ENCODE measurements at regions not wholly inside any gene's neighbourhood (a gene's known extent, or its start where the extent isn't known, plus 50 kb on each side); places are given as distances from the start of the nearest gene placed in this dataset.

DNA sequence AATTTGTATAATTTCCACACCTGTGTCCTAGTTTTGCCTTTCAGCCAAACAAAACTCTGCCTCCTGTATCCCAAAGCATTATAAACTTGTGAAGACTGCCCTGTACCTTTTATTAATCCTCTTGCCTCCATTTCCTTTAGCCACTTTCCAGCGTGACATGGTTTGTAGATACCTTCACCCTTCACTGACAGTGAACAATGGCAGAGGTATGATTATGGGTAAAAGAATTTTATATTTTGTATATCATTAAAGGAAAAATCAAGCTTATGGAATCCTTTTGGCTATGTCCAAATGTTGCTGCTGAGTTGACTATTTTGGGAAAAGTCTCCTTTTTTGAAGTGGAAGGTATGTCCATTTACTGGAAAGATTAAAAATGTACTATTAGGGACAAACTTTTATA lies 251.7 kb downstream of the HNMT start:
- no peaks in the 10 kb centered on the region for H3K9me3 Mint-ChIP-seq
- Histone ChIP-seq H3K9me3 (ENCODE audit: control insufficient read depth, low read depth, low read length) (no peaks in the 10 kb centered on the region), H3K23me2 (ENCODE audit: insufficient read length, low read depth, low read length, poor library complexity, severe bottlenecking) (no peaks in the 10 kb centered on the region), H2BK15ac (ENCODE audit: low read depth, low read length) (no peak overlapping the region), H3K56ac (ENCODE audit: insufficient read length, low read depth, low read length) (no peak overlapping the region), H4K91ac (ENCODE audit: insufficient read length, low read depth, low read length) (no peak overlapping the region), H2AFZ (ENCODE audit: low read length) (no peak overlapping the region), H3K9ac (ENCODE audit: extremely low read depth, insufficient read length, low read length) (no peak overlapping the region), H3K27me3 (ENCODE audit: insufficient read depth, low read length) (no peaks in the 10 kb centered on the region), H3K14ac (ENCODE audit: insufficient read depth, low read length) (no peak overlapping the region), H2BK5ac (ENCODE audit: insufficient read length, low read length) (no peak overlapping the region), H4K5ac (ENCODE audit: insufficient read length, low read depth, low read length) (no peak overlapping the region), H3K27ac (ENCODE audit: insufficient read length, low read depth, low read length) (no peak overlapping the region), H2BK120ac (ENCODE audit: low read depth, low read length, poor library complexity, severe bottlenecking) (no peak overlapping the region), H3K18ac (ENCODE audit: insufficient read length, low read depth, low read length) (no peak overlapping the region), H4K20me1 (ENCODE audit: control insufficient read depth, insufficient read depth, insufficient read length) (no peaks in the 10 kb centered on the region), H3K4me2 (ENCODE audit: insufficient read depth, insufficient read length, low read length) (no peak overlapping the region), H4K8ac (replicated peaks; ENCODE audit: insufficient read length, low read depth, low read length) (no peak overlapping the region), H3K79me2 (ENCODE audit: insufficient read depth, low read length) (no peaks in the 10 kb centered on the region), H3K23ac (ENCODE audit: insufficient read length, low read depth, low read length) (no peak overlapping the region), H3T11ph (ENCODE audit: low read length) (no peak overlapping the region), H2AK5ac (ENCODE audit: insufficient read length, low read length) (no peak overlapping the region), H3K4ac (ENCODE audit: low read depth, low read length) (no peak overlapping the region), H3K79me1 (ENCODE audit: insufficient read depth, low read depth, low read length, poor library complexity, severe bottlenecking) (no peaks in the 10 kb centered on the region), H2BK12ac (ENCODE audit: insufficient read length, low read depth, low read length) (no peak overlapping the region), H3K4me1 (ENCODE audit: insufficient read depth, low read length) (peaks cover 7% of the 10 kb centered on the region; the same call in 1 of the 2 replicates), H2BK20ac (ENCODE audit: low read depth, low read length, poor library complexity, severe bottlenecking) (no peak overlapping the region)
- no CpG with 5 or more reads among the region's 1 CpG for WGBS (ENCODE audit: extremely low coverage, insufficient read length, low lambda C conversion rate)
- H3K36me3 Mint-ChIP-seq (ENCODE audit: insufficient read depth in 1 of 3, low read depth in 3 of 3) = no peaks in the 10 kb centered on the region; a peak in 1 of 7 replicates
- TF ChIP-seq, protein P1, sequence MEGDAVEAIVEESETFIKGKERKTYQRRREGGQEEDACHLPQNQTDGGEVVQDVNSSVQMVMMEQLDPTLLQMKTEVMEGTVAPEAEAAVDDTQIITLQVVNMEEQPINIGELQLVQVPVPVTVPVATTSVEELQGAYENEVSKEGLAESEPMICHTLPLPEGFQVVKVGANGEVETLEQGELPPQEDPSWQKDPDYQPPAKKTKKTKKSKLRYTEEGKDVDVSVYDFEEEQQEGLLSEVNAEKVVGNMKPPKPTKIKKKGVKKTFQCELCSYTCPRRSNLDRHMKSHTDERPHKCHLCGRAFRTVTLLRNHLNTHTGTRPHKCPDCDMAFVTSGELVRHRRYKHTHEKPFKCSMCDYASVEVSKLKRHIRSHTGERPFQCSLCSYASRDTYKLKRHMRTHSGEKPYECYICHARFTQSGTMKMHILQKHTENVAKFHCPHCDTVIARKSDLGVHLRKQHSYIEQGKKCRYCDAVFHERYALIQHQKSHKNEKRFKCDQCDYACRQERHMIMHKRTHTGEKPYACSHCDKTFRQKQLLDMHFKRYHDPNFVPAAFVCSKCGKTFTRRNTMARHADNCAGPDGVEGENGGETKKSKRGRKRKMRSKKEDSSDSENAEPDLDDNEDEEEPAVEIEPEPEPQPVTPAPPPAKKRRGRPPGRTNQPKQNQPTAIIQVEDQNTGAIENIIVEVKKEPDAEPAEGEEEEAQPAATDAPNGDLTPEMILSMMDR (conservative IDR thresholded peaks at IDR 0.05) = no peak
- DNase-seq = no peak
- peaks cover 10 to 13% of the 10 kb centered on the region in 2 experiments for H3K4me1 Mint-ChIP-seq
- no peaks in the 10 kb centered on the region for H3K27me3 Mint-ChIP-seq (ENCODE audit: low read depth)
- no peak overlapping the region for H3K4me3 Mint-ChIP-seq
- no peak overlapping the region for H3K27ac Mint-ChIP-seq

Data from H9 (cell line).